ENCODE measurements at regions not wholly inside any gene's neighbourhood (a gene's known extent, or its start where the extent isn't known, plus 50 kb on each side); places are given as distances from the start of the nearest gene placed in this dataset.

GRCh38 chr3:168275662-168276061 is 179.9 kb upstream of the GOLIM4 start:
- DNase-seq, result no peak

- no peak for DNase-seq
Measured at GRCh38 chr3:168273917-168274316, 178.2 kb upstream of the GOLIM4 start.

GRCh38 chr3:168273036-168273435 is 177.3 kb upstream of the GOLIM4 start:
- DNase-seq, result no peak

- DNase-seq, result no peak
Measured at GRCh38 chr3:168272343-168272985, 176.7 kb upstream of the GOLIM4 start.

- no peak for DNase-seq
Measured at GRCh38 chr3:168271932-168272331, 176.2 kb upstream of the GOLIM4 start.

- DNase-seq, result peak in 1 of 3 experiments; percentile 50
Measured at GRCh38 chr3:168269001-168269400, 173.3 kb upstream of the GOLIM4 start.

- no peak for DNase-seq
Measured at GRCh38 chr3:168267179-168267578, 171.5 kb upstream of the GOLIM4 start.

- no peak for DNase-seq
Measured at GRCh38 chr3:168266335-168266734, 170.6 kb upstream of the GOLIM4 start.

- DNase-seq, result no peak
Measured at GRCh38 chr3:168262887-168263286, 167.2 kb upstream of the GOLIM4 start.

- DNase-seq, result no peak
Measured at GRCh38 chr3:168260859-168261258, 165.1 kb upstream of the GOLIM4 start.

GRCh38 chr3:168251371-168251770 is 155.6 kb upstream of the GOLIM4 start:
- DNase-seq, result peak in 2 of 3 experiments; percentile 9 to 38

- peak in 2 of 3 experiments; percentile 63 to 74 for DNase-seq
Measured at GRCh38 chr3:168250415-168250861, 154.7 kb upstream of the GOLIM4 start.

- DNase-seq, result peak; percentile 72 to 96 (median 92)
Measured at GRCh38 chr3:168249550-168250414, 154.1 kb upstream of the GOLIM4 start.

- DNase-seq, result peak in 2 of 3 experiments; percentile 88 to 90
Measured at GRCh38 chr3:168249205-168249549, 153.5 kb upstream of the GOLIM4 start.

- DNase-seq, result peak; percentile 2 to 85 (median 83)
Measured at GRCh38 chr3:168248383-168249204, 152.9 kb upstream of the GOLIM4 start.

- DNase-seq, result no peak
Measured at GRCh38 chr3:168241156-168241555, 145.4 kb upstream of the GOLIM4 start.

- DNase-seq, result no peak
Measured at GRCh38 chr3:168239287-168239686, 143.6 kb upstream of the GOLIM4 start.

GRCh38 chr3:168233001-168233400 is 137.3 kb upstream of the GOLIM4 start:
- peak in 1 of 3 experiments; percentile 28 for DNase-seq

GRCh38 chr3:168223085-168223484 is 127.4 kb upstream of the GOLIM4 start:
- DNase-seq, result no peak

- no peak for DNase-seq
Measured at GRCh38 chr3:168220556-168220955, 124.8 kb upstream of the GOLIM4 start.

- DNase-seq, result no peak
Measured at GRCh38 chr3:168219530-168219929, 123.8 kb upstream of the GOLIM4 start.

- DNase-seq, result no peak
Measured at GRCh38 chr3:168218600-168218999, 122.9 kb upstream of the GOLIM4 start.

- peak in 1 of 3 experiments; percentile 33 for DNase-seq
Measured at GRCh38 chr3:168216851-168217250, 121.1 kb upstream of the GOLIM4 start.

Data from NCI-H1417 (cell line).